ENCODE measurements at regions not wholly inside any gene's neighbourhood (a gene's known extent, or its start where the extent isn't known, plus 50 kb on each side); places are given as distances from the start of the nearest gene placed in this dataset.

DNA sequence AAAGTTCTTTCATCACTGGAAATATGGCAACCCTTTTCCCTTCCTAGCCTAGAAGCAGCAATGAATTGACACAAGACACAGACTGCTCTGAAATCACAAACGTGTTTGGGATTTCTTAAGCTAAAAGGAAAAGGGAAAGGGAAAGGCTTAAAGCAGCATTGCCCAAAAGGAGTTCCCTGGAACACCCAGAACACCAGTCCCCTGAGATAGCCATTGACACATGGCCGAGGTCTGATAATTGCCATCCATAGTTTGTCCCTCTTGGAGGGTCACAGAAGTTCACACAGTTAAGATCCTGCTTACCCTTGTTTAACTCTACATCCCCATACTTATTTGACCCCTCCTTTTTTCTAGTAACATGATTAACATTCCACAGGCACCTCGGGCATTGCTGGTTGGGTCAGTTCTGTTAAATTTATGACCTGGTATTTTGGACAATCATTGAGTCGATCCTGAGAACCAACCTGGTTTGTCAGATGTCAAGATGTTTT lies 72.9 kb downstream of the ZNF281 start:
- TF ChIP-seq, protein P1, sequence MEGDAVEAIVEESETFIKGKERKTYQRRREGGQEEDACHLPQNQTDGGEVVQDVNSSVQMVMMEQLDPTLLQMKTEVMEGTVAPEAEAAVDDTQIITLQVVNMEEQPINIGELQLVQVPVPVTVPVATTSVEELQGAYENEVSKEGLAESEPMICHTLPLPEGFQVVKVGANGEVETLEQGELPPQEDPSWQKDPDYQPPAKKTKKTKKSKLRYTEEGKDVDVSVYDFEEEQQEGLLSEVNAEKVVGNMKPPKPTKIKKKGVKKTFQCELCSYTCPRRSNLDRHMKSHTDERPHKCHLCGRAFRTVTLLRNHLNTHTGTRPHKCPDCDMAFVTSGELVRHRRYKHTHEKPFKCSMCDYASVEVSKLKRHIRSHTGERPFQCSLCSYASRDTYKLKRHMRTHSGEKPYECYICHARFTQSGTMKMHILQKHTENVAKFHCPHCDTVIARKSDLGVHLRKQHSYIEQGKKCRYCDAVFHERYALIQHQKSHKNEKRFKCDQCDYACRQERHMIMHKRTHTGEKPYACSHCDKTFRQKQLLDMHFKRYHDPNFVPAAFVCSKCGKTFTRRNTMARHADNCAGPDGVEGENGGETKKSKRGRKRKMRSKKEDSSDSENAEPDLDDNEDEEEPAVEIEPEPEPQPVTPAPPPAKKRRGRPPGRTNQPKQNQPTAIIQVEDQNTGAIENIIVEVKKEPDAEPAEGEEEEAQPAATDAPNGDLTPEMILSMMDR (IDR thresholded peaks at IDR 0.05), result no peak
- TF ChIP-seq POLR2A (IDR thresholded peaks at IDR 0.05) (no peak), EP300 (IDR thresholded peaks at IDR 0.05) (no peak)
